ENCODE measurements at regions not wholly inside any gene's neighbourhood (a gene's known extent, or its start where the extent isn't known, plus 50 kb on each side); places are given as distances from the start of the nearest gene placed in this dataset.

DNA sequence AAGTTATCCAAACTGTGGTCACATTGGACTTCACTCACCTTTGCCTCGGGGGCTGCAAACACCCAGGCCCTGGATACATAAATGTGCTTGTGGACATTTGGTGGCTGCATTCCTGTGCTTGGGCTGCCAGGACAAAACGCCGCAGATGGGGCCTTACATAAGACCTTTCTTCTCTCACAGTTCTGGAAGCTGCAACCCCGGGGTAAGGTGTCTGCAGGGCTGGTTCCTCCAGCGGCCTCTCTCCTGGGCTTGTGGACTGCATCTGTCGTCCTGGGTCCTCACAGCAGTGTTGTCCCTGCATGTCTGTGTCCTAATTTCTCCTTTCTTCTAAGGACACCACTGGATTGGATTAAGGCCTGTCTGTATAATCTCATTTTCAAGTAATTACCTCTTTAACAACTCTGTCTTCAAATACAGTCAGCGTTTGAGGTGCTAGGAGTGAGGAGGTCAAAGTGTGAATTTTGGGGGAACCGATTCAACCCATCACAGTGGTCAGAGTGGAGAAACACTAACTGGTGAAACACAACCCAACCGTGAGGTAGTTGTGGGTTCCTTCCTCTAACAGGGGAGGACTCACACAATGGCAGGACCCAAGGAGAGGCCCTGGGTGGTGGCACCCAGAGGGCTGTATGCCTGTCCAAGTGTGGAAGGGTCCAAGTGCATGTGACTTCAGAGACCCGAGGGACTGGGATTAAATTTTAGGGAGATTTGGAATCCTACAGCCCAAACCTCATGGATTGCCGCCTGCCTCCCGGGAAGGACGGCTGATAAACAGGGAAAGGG lies 415.6 kb downstream of the IRX2 start:
- H3K27me3 Mint-ChIP-seq (ENCODE audit: insufficient read depth, low read depth, poor library complexity) = peaks cover 4% of the 10 kb centered on the region
- Histone ChIP-seq H4K20me1 (replicated peaks; ENCODE audit: insufficient read depth) (no peaks in the 10 kb centered on the region), H2AFZ (no peak overlapping the region), H3F3A (replicated peaks; ENCODE audit: low read depth) (no peaks in the 10 kb centered on the region), H3K79me2 (replicated peaks; ENCODE audit: insufficient read depth) (no peaks in the 10 kb centered on the region), H3K4me3 (no peak overlapping the region), H3K36me3 (ENCODE audit: insufficient read depth) (no peaks in the 10 kb centered on the region; the same call in 1 of the 2 replicates), H3K9me2 (ENCODE audit: insufficient read depth) (no peaks in the 10 kb centered on the region), H3K27me3 (ENCODE audit: insufficient read depth) (no peaks in the 10 kb centered on the region), H3K4me1 (ENCODE audit: insufficient read depth) (no peaks in the 10 kb centered on the region), H3K27ac (ENCODE audit: low read depth) (no peak overlapping the region), H3K4me2 (no peak overlapping the region)
- TF ChIP-seq, protein P1, sequence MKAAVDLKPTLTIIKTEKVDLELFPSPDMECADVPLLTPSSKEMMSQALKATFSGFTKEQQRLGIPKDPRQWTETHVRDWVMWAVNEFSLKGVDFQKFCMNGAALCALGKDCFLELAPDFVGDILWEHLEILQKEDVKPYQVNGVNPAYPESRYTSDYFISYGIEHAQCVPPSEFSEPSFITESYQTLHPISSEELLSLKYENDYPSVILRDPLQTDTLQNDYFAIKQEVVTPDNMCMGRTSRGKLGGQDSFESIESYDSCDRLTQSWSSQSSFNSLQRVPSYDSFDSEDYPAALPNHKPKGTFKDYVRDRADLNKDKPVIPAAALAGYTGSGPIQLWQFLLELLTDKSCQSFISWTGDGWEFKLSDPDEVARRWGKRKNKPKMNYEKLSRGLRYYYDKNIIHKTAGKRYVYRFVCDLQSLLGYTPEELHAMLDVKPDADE (IDR thresholded peaks at IDR 0.05) = no peak
- TF ChIP-seq POLR2AphosphoS5 (IDR thresholded peaks at IDR 0.05; ENCODE audit: low read depth) (no peak), NANOG (IDR thresholded peaks at IDR 0.05; ENCODE audit: borderline replicate concordance) (no peak), STAT1 (IDR thresholded peaks at IDR 0.05; ENCODE audit: unreplicated experiment) (no peak), JUNB (IDR thresholded peaks at IDR 0.05; ENCODE audit: unreplicated experiment) (no peak), EZH2phosphoT487 (IDR thresholded peaks at IDR 0.05; ENCODE audit: unreplicated experiment) (no peak), ZNF114 (CRISPR knock-in tag; IDR thresholded peaks at IDR 0.05) (no peak), ZNF331 (CRISPR knock-in tag; IDR thresholded peaks at IDR 0.05; ENCODE audit: low read depth) (no peak), EZH2 (IDR thresholded peaks at IDR 0.05; ENCODE audit: low read depth, unreplicated experiment) (no peak), CREB1 (CRISPR knock-in tag; IDR thresholded peaks at IDR 0.05; ENCODE audit: low read depth) (no peak)
- TF ChIP-seq, protein P2, sequence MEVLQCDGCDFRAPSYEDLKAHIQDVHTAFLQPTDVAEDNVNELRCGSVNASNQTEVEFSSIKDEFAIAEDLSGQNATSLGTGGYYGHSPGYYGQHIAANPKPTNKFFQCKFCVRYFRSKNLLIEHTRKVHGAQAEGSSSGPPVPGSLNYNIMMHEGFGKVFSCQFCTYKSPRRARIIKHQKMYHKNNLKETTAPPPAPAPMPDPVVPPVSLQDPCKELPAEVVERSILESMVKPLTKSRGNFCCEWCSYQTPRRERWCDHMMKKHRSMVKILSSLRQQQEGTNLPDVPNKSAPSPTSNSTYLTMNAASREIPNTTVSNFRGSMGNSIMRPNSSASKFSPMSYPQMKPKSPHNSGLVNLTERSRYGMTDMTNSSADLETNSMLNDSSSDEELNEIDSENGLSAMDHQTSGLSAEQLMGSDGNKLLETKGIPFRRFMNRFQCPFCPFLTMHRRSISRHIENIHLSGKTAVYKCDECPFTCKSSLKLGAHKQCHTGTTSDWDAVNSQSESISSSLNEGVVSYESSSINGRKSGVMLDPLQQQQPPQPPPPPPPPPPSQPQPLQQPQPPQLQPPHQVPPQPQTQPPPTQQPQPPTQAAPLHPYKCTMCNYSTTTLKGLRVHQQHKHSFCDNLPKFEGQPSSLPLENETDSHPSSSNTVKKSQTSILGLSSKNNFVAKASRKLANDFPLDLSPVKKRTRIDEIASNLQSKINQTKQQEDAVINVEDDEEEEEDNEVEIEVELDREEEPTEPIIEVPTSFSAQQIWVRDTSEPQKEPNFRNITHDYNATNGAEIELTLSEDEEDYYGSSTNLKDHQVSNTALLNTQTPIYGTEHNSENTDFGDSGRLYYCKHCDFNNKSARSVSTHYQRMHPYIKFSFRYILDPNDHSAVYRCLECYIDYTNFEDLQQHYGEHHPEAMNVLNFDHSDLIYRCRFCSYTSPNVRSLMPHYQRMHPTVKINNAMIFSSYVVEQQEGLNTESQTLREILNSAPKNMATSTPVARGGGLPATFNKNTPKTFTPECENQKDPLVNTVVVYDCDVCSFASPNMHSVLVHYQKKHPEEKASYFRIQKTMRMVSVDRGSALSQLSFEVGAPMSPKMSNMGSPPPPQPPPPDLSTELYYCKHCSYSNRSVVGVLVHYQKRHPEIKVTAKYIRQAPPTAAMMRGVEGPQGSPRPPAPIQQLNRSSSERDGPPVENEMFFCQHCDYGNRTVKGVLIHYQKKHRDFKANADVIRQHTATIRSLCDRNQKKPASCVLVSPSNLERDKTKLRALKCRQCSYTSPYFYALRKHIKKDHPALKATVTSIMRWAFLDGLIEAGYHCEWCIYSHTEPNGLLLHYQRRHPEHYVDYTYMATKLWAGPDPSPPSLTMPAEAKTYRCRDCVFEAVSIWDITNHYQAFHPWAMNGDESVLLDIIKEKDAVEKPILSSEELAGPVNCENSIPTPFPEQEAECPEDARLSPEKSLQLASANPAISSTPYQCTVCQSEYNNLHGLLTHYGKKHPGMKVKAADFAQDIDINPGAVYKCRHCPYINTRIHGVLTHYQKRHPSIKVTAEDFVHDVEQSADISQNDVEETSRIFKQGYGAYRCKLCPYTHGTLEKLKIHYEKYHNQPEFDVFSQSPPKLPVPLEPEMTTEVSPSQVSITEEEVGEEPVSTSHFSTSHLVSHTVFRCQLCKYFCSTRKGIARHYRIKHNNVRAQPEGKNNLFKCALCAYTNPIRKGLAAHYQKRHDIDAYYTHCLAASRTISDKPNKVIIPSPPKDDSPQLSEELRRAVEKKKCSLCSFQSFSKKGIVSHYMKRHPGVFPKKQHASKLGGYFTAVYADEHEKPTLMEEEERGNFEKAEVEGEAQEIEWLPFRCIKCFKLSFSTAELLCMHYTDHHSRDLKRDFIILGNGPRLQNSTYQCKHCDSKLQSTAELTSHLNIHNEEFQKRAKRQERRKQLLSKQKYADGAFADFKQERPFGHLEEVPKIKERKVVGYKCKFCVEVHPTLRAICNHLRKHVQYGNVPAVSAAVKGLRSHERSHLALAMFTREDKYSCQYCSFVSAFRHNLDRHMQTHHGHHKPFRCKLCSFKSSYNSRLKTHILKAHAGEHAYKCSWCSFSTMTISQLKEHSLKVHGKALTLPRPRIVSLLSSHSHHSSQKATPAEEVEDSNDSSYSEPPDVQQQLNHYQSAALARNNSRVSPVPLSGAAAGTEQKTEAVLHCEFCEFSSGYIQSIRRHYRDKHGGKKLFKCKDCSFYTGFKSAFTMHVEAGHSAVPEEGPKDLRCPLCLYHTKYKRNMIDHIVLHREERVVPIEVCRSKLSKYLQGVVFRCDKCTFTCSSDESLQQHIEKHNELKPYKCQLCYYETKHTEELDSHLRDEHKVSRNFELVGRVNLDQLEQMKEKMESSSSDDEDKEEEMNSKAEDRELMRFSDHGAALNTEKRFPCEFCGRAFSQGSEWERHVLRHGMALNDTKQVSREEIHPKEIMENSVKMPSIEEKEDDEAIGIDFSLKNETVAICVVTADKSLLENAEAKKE (CRISPR knock-in tag; IDR thresholded peaks at IDR 0.05) = no peak
- TF ChIP-seq, protein P3, sequence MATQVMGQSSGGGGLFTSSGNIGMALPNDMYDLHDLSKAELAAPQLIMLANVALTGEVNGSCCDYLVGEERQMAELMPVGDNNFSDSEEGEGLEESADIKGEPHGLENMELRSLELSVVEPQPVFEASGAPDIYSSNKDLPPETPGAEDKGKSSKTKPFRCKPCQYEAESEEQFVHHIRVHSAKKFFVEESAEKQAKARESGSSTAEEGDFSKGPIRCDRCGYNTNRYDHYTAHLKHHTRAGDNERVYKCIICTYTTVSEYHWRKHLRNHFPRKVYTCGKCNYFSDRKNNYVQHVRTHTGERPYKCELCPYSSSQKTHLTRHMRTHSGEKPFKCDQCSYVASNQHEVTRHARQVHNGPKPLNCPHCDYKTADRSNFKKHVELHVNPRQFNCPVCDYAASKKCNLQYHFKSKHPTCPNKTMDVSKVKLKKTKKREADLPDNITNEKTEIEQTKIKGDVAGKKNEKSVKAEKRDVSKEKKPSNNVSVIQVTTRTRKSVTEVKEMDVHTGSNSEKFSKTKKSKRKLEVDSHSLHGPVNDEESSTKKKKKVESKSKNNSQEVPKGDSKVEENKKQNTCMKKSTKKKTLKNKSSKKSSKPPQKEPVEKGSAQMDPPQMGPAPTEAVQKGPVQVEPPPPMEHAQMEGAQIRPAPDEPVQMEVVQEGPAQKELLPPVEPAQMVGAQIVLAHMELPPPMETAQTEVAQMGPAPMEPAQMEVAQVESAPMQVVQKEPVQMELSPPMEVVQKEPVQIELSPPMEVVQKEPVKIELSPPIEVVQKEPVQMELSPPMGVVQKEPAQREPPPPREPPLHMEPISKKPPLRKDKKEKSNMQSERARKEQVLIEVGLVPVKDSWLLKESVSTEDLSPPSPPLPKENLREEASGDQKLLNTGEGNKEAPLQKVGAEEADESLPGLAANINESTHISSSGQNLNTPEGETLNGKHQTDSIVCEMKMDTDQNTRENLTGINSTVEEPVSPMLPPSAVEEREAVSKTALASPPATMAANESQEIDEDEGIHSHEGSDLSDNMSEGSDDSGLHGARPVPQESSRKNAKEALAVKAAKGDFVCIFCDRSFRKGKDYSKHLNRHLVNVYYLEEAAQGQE (IDR thresholded peaks at IDR 0.05; ENCODE audit: unreplicated experiment) = no peak
- TF ChIP-seq, protein P4, sequence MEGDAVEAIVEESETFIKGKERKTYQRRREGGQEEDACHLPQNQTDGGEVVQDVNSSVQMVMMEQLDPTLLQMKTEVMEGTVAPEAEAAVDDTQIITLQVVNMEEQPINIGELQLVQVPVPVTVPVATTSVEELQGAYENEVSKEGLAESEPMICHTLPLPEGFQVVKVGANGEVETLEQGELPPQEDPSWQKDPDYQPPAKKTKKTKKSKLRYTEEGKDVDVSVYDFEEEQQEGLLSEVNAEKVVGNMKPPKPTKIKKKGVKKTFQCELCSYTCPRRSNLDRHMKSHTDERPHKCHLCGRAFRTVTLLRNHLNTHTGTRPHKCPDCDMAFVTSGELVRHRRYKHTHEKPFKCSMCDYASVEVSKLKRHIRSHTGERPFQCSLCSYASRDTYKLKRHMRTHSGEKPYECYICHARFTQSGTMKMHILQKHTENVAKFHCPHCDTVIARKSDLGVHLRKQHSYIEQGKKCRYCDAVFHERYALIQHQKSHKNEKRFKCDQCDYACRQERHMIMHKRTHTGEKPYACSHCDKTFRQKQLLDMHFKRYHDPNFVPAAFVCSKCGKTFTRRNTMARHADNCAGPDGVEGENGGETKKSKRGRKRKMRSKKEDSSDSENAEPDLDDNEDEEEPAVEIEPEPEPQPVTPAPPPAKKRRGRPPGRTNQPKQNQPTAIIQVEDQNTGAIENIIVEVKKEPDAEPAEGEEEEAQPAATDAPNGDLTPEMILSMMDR (conservative IDR thresholded peaks at IDR 0.05; ENCODE audit: low read depth in 2 of 2) = no peak
- no peaks in the 10 kb centered on the region; the same call in 2 of the 3 replicates for H3K36me3 Mint-ChIP-seq (ENCODE audit: low read depth)
- H3K4me3 Mint-ChIP-seq = no peak overlapping the region
- H3K4me1 Mint-ChIP-seq = peaks cover 12% of the 10 kb centered on the region; the same call in 2 of the 3 replicates
- DNase-seq (ENCODE audit: low spot score) = no peak
- ATAC-seq = no peak
- H3K9me3 Mint-ChIP-seq = peaks cover 5% of the 10 kb centered on the region; the same call in 1 of the 3 replicates
- H3K27ac Mint-ChIP-seq = no peak overlapping the region

All from GM23338 (cell line).